RKO (cell line): ENCODE measurements at regions not wholly inside any gene's neighbourhood (a gene's known extent, or its start where the extent isn't known, plus 50 kb on each side); places are given as distances from the start of the nearest gene placed in this dataset.
"Not testable (repeated sequence)": the region's sequence is repeated elsewhere in the genome, so short reads cannot be mapped to it uniquely, and the experiment has no call there.

Experiments used
- DNase-seq: peaks from one replicate; pipeline ENCODE4 v3.0.0-alpha.2; 2016; ENCODE audit warnings: low spot score

DNA sequence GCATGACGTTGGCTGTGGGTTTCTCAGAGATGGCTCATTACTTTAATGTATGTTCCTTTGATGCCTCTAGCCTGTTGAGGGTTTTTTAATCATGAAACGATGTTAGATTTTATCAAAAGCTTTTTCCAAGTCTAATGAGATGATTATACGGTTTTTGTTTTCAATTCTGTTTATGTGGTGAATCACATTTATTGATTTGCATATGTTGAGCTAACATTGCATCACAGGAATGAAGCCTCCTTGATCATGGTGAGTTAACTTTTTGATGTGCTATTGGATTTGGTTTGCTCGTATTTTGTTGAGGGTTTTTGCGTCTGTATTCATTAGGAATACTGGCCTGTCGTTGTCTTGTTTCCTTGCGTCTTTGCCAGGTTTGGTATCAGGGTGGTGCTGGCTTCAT, 52.3 kb upstream of the PTPN12 start:
- no peak for DNase-seq

DNA sequence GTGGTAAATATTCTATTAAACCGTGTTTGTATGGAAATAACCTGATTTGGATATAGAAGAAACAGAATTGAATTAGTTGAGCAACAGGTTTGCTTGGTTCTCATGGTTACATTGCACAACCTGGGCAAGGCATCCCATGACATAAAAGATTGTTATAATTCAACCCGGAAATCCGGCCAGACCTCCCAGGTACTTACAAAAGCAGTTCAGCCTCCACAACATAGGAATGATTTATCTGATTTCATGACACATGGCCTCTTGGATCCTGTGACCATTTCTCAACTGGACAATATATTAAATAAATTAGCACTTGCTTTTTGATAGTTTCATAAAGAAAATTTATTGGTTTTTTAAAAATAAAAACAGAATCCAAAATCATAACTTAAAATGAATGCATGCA, 55.1 kb upstream of the PTPN12 start:
- DNase-seq, result no peak

DNA sequence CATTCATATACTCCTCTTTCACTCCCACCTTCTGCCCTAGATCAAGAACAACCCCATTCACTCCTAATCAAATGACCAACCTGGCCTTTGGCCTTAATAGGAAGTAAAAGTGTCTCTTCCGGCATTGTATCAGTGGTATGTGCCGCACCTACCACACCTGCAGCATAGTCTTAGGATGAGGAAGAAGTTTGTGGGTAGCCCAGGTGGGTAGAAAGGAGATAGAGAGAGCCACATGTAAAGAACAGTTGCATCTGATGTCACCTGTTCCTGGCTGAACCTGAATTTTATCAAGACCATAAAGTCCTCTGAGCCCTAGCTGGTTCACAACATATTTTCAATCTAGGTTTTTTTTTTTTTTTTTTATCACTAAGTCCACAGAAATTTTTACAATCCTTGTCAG, 55.5 kb upstream of the PTPN12 start:
- no peak for DNase-seq

- DNase-seq, result not testable (repeated sequence)
These were observed 56.9 kb upstream of the PTPN12 start for GRCh38 chr7:77480102-77480627.

DNA sequence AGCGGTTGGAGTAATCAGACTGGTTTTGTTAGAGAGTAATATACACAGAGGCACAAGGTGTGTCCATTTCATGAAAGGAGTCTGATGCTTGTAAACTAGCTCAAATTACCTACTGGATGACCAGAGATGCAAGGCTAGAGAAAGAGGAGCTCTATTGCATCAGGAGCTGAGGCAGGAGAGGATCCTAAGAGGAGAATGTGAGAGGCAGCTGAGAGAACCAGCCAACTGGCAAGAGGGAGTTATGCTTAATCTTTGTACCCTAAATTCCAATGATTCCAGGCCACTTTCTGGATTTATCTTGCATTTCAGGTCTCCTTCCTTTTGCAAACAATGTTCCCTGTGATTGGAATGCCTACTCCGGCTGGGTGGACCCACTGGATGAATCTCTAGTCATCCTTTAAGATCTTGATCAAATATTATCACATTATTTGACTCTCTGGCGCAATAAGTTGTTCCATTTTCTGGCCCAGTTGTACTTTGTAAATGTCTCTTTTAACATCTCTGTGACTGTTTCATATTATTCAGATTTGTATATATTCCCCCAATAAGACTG, 57.5 kb upstream of the PTPN12 start:
- no peak for DNase-seq

GRCh38 chr7:77476871-77477270, 60.2 kb upstream of the PTPN12 start:
- no peak for DNase-seq

GRCh38 chr7:77475181-77475580, 59.0 kb upstream of the GSAP start:
- DNase-seq, result no peak

- DNase-seq, result no peak
These were observed 58.6 kb upstream of the GSAP start for GRCh38 chr7:77474756-77475155.

GRCh38 chr7:77473229-77474005, 57.3 kb upstream of the GSAP start:
- DNase-seq, result peak; percentile 16

GRCh38 chr7:77469927-77470326, 53.8 kb upstream of the GSAP start:
- no peak for DNase-seq

GRCh38 chr7:77467408-77467807, 51.3 kb upstream of the GSAP start:
- DNase-seq, result no peak

DNA sequence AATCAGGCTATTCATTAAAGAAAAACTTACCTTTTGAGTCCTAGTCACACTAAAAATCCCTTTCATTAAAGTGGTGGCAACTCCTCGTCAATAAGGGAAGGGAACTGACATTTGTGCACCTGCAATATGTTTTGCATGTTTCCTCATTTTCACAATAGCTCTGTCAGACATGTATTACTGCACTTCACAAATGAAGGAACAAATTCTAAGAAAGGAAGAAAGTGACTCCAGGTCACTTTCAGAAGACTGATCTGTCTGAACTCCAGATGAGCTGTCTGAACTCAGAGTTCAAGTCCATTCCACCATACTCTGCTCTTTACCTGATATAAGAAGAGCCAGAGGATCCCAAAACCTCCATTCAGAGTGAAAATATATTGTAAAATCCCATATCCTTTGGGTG, 50.3 kb upstream of the GSAP start:
- DNase-seq, result no peak
